ENCODE measurements at regions not wholly inside any gene's neighbourhood (a gene's known extent, or its start where the extent isn't known, plus 50 kb on each side); places are given as distances from the start of the nearest gene placed in this dataset.

- no peak for TF ChIP-seq CTCF (IDR thresholded peaks at IDR 0.05)
- no peak for TF ChIP-seq POLR2A (IDR thresholded peaks at IDR 0.05)
Measured at GRCh38 chr2:139020287-139020686, 240.1 kb upstream of the NXPH2 start.
